Effector CD8-positive, alpha-beta T cell (primary cell): ENCODE measurements at regions not wholly inside any gene's neighbourhood (a gene's known extent, or its start where the extent isn't known, plus 50 kb on each side); places are given as distances from the start of the nearest gene placed in this dataset.

ENCODE experiments used
- DNase-seq: peaks from one replicate; lab custom pipeline; 2025; lab: John Stamatoyannopoulos, UW

- DNase-seq, result no peak
Measured at GRCh38 chr5:62029303-62029702, 276.7 kb upstream of the KIF2A start.

- DNase-seq, result no peak
Measured at GRCh38 chr5:62030326-62030725, 275.7 kb upstream of the KIF2A start.

GRCh38 chr5:62038024-62038423 is 268.0 kb upstream of the KIF2A start:
- DNase-seq, result no peak

- no peak for DNase-seq
Measured at GRCh38 chr5:62041156-62041756, 264.8 kb upstream of the KIF2A start.

- DNase-seq, result no peak
Measured at GRCh38 chr5:62042007-62042406, 264.0 kb upstream of the KIF2A start.

GRCh38 chr5:62043289-62044280 is 262.4 kb upstream of the KIF2A start:
- DNase-seq, result no peak

GRCh38 chr5:62044989-62045388 is 261.0 kb upstream of the KIF2A start:
- DNase-seq, result no peak

GRCh38 chr5:62046191-62046590 is 259.8 kb upstream of the KIF2A start:
- DNase-seq, result no peak

GRCh38 chr5:62051747-62052146 is 254.3 kb upstream of the KIF2A start:
- DNase-seq, result no peak

- no peak for DNase-seq
Measured at GRCh38 chr5:62059960-62060359, 246.0 kb upstream of the KIF2A start.

GRCh38 chr5:62065050-62065449 is 241.0 kb upstream of the KIF2A start:
- no peak for DNase-seq

- DNase-seq, result no peak
Measured at GRCh38 chr5:62066761-62067277, 239.2 kb upstream of the KIF2A start.

GRCh38 chr5:62068554-62068953 is 237.5 kb upstream of the KIF2A start:
- DNase-seq, result no peak

GRCh38 chr5:62077387-62077786 is 228.6 kb upstream of the KIF2A start:
- no peak for DNase-seq

GRCh38 chr5:62077823-62078550 is 228.0 kb upstream of the KIF2A start:
- DNase-seq, result no peak

- DNase-seq, result no peak
Measured at GRCh38 chr5:62082370-62082801, 223.6 kb upstream of the KIF2A start.

- DNase-seq, result no peak
Measured at GRCh38 chr5:62083247-62083646, 222.8 kb upstream of the KIF2A start.

GRCh38 chr5:62083661-62084060 is 222.3 kb upstream of the KIF2A start:
- no peak for DNase-seq

GRCh38 chr5:62084391-62084790 is 221.6 kb upstream of the KIF2A start:
- no peak for DNase-seq

GRCh38 chr5:62090953-62091352 is 215.1 kb upstream of the KIF2A start:
- no peak for DNase-seq

GRCh38 chr5:62093411-62093810 is 212.6 kb upstream of the KIF2A start:
- DNase-seq, result no peak

GRCh38 chr5:62093976-62094375 is 212.0 kb upstream of the KIF2A start:
- DNase-seq, result no peak
